RWPE2 (cell line): ENCODE measurements at regions not wholly inside any gene's neighbourhood (a gene's known extent, or its start where the extent isn't known, plus 50 kb on each side); places are given as distances from the start of the nearest gene placed in this dataset.

Experiments
- ATAC-seq: fragments of 200-7000 bp; cut with Tn5 transposase; 3 replicates; pipeline ENCODE4 v1.9.1; 2021; ENCODE audit warnings: low read depth
- DNase-seq: peaks from one replicate; pipeline ENCODE4 v3.0.0-alpha.2; 2020; ENCODE audit warnings: low spot score
- H3K27ac ChIP-seq: fragments of 450-650 bp; 2 replicates; pipeline ENCODE4 v1.5.1; 2017; ENCODE audit warnings: mild to moderate bottlenecking; ENCODE audit not compliant: poor library complexity, severe bottlenecking
- H3K27me3 ChIP-seq: fragments of 250-450 bp; sonication (Bioruptor Pico); 2 replicates; pipeline ENCODE4 v1.5.1; 2021; ENCODE audit warnings: mild to moderate bottlenecking, moderate library complexity; ENCODE audit not compliant: insufficient read depth, poor library complexity, severe bottlenecking
- H3K36me3 ChIP-seq: fragments of 250-450 bp; sonication (Bioruptor Pico); 2 replicates; pipeline ENCODE4 v1.5.1; 2020; ENCODE audit warnings: low read depth, mild to moderate bottlenecking, moderate library complexity
- H3K4me1 ChIP-seq: fragments of 250-450 bp; sonication (Bioruptor Pico); 2 replicates; pipeline ENCODE4 v1.5.1; 2021; ENCODE audit warnings: mild to moderate bottlenecking, moderate library complexity; ENCODE audit not compliant: insufficient read depth, poor library complexity, severe bottlenecking
- H3K4me3 ChIP-seq: fragments of 250-450 bp; sonication (Bioruptor Pico); 2 replicates; pipeline ENCODE4 v1.5.1; 2021; ENCODE audit warnings: mild to moderate bottlenecking, moderate library complexity; ENCODE audit not compliant: severe bottlenecking
- H3K9me3 ChIP-seq: fragments of 250-450 bp; sonication (Bioruptor Pico); 2 replicates; pipeline ENCODE4 v1.5.1; 2021; ENCODE audit warnings: mild to moderate bottlenecking, moderate library complexity; ENCODE audit not compliant: severe bottlenecking
- TF ChIP-seq, protein P1 (sequence below): fragments of 450-650 bp; IDR thresholded peaks from one replicate; pipeline ENCODE4 v1.5.1; 2017; ENCODE audit warnings: mild to moderate bottlenecking, moderate library complexity; ENCODE audit not compliant: poor library complexity, severe bottlenecking

DNA sequence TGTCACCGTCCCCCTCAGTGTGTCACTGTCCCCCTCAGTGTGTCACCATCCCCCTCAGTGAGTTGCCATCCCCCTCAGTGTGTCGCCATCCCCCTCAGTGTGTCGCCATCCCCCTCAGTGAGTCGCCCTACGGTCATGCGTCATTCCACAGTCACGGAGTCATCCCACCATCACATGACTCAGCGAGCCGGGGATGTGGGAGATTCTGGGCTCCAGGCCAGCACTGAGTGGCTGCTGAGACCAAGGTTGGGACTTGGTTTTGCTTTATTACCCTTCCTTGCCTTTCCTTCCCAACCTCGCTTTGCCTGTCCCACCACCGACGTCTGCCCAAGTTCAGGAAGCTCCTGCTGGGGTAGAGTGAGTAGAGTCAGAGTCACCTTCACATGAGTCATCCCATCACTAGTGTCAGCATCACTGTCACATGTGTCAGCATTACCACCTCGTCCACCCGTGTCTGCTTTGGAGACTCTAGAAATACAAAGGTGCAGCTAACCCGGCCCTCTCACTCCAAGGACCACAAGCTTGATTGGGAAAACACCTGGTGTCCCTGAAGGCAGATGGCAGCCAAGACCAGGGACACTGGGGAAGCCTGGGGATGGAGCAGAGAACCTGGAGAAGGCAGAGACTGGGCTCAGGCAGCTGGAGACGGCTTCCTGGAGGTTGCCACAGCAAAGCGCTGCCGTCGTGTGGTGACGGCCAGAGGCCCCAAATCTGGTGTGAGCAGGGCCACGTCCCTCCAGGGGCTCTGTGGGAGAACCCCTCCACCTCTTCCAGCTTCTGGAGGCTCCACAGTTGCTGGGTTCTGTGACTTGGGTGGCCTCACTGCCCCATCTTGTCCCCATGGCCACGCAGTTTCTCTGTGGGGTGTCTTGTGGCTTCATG is 485.2 kb upstream of the SALL3 start:
- DNase-seq (peak; percentile 17), ATAC-seq (no peak)
- TF ChIP-seq, protein P1, sequence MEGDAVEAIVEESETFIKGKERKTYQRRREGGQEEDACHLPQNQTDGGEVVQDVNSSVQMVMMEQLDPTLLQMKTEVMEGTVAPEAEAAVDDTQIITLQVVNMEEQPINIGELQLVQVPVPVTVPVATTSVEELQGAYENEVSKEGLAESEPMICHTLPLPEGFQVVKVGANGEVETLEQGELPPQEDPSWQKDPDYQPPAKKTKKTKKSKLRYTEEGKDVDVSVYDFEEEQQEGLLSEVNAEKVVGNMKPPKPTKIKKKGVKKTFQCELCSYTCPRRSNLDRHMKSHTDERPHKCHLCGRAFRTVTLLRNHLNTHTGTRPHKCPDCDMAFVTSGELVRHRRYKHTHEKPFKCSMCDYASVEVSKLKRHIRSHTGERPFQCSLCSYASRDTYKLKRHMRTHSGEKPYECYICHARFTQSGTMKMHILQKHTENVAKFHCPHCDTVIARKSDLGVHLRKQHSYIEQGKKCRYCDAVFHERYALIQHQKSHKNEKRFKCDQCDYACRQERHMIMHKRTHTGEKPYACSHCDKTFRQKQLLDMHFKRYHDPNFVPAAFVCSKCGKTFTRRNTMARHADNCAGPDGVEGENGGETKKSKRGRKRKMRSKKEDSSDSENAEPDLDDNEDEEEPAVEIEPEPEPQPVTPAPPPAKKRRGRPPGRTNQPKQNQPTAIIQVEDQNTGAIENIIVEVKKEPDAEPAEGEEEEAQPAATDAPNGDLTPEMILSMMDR: no peak
- Histone ChIP-seq H3K4me3 (no peak overlapping the region), H3K27me3 (no peaks in the 10 kb centered on the region), H3K9me3 (peaks cover 3% of the 10 kb centered on the region), H3K4me1 (no peaks in the 10 kb centered on the region), H3K36me3 (no peaks in the 10 kb centered on the region), H3K27ac (no peak overlapping the region)

DNA sequence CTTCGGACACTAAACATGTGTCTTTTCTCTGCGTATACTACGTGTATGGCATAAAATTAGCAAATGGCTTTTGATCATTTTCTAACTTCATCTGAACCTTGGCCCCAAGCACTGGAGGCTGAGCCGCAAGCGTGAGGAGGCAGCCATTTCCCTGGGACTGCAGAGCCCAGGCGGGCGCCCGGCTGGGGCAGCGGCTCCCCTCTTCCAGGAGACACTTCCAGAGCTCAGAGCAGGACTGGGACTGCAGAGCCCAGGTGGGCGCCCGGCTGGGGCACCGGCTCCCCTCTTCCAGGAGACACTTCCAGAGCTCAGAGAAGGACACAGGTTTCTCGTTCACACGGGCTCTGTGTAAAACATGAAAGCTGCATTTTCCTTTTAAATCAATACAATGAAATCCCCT is 484.1 kb upstream of the SALL3 start:
- DNase-seq (peak; percentile 5), ATAC-seq (no peak)
- no peaks in the 10 kb centered on the region for H3K4me1 ChIP-seq
- H3K36me3 ChIP-seq: no peaks in the 10 kb centered on the region
- peaks cover 3% of the 10 kb centered on the region for H3K9me3 ChIP-seq
- TF ChIP-seq, protein P1: no peak
- H3K4me3 ChIP-seq: no peak overlapping the region
- H3K27ac ChIP-seq: no peak overlapping the region
- H3K27me3 ChIP-seq: no peaks in the 10 kb centered on the region

DNA sequence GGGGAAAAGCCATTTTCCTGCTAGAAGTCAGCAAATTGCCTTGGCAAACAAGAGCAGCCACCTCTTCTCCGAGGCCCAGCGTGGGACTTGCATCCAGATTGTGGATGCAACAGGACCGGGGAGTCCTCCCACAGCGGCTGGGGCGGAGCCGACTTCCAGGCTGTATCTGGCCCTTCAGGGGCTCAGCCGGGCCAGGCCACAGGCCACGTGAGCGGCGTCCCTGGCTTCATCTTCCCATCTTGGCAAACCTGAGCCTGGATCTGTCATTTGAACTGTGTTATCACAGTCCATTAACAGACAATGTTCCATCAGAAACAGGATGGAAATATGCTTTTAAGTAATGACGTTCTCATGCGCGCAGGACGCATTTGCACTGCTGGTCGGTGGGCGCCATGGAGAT is 483.5 kb upstream of the SALL3 start:
- no peak for ATAC-seq
- H3K36me3 ChIP-seq: no peaks in the 10 kb centered on the region
- H3K27ac ChIP-seq: no peak overlapping the region
- no peak overlapping the region for H3K4me3 ChIP-seq
- TF ChIP-seq, protein P1: no peak
- DNase-seq: peak; percentile 28
- H3K27me3 ChIP-seq: no peaks in the 10 kb centered on the region
- H3K4me1 ChIP-seq: no peaks in the 10 kb centered on the region
- H3K9me3 ChIP-seq: peaks cover 3% of the 10 kb centered on the region

DNA sequence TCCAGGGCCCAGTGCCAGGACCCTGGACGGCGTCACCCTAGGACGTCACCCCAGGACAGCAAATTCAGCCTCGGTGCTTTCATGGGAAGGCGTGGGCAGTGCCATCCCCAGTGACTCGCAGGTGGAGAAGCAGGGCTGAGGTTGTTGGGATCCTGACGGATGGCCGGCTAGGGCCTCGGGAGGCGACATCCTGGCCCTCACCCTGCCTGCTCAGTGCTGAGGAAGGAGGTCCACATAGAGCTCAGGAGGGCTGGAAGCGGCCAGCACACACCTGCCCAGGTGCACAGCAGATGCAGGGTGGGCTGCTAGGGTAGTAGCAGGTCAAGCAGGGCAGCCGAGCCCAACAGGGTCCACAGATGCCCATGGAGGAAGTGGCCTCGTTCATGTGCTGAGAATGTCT is 482.0 kb upstream of the SALL3 start:
- TF ChIP-seq, protein P1: no peak
- Histone ChIP-seq H3K9me3 (peaks cover 3% of the 10 kb centered on the region), H3K36me3 (no peaks in the 10 kb centered on the region), H3K27ac (no peak overlapping the region), H3K27me3 (no peaks in the 10 kb centered on the region), H3K4me1 (no peaks in the 10 kb centered on the region), H3K4me3 (no peak overlapping the region)
- DNase-seq (peak; percentile 37), ATAC-seq (no peak)

DNA sequence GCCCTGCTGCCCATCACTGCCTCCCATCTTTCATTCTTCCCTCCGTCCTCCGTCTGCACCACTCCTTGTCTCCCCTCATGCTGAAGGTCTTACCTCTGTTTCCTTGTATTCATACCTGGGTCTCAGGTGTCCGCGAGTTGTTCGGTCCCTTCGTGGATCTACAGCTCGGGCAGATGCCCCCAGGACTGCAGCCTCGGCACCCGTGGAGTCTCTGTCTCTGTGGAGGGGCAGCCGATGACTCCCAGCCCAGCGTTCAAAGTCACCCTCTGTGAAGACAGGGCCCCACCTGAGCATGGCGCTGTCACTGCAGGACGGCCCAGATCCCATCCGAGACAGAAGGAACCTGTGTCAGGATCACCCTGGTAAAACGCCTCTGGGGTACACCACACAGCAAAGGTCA is 480.0 kb upstream of the SALL3 start:
- no peak for DNase-seq
- H3K4me3 ChIP-seq: no peak overlapping the region
- TF ChIP-seq, protein P1: no peak
- H3K27ac ChIP-seq: no peak overlapping the region
- H3K9me3 ChIP-seq: peaks cover 4% of the 10 kb centered on the region
- no peaks in the 10 kb centered on the region for H3K27me3 ChIP-seq
- ATAC-seq: no peak
- no peaks in the 10 kb centered on the region for H3K36me3 ChIP-seq
- H3K4me1 ChIP-seq: no peaks in the 10 kb centered on the region
